GM23338 (cell line): ENCODE measurements at regions not wholly inside any gene's neighbourhood (a gene's known extent, or its start where the extent isn't known, plus 50 kb on each side); places are given as distances from the start of the nearest gene placed in this dataset.
"Not testable (repeated sequence)": the region's sequence is repeated elsewhere in the genome, so short reads cannot be mapped to it uniquely, and the experiment has no call there.

Experiments
- CREB1 ChIP-seq: fragments of 250-450 bp; sonication (Bioruptor Pico); IDR thresholded peaks from 2 replicates; pipeline ENCODE4 v1.5.0; 2020; ENCODE audit warnings: low read depth, mild to moderate bottlenecking, moderate library complexity
- CTCF ChIP-seq, 2 experiments: fragments of 200-600 bp in 1 of 2; sonication (generic) in 1 of 2; conservative IDR thresholded peaks; 2 replicates each; pipeline versions ENCODE4 v1.5.1 to v1.6.1; 2016 to 2017; ENCODE audit warnings: antibody characterized with exemption in 2 of 2, low read depth in 2 of 2, mild to moderate bottlenecking in 2 of 2, moderate library complexity in 1 of 2
- ETS1 ChIP-seq: IDR thresholded peaks from 2 replicates; pipeline ENCODE4 v1.6.1; 2016; ENCODE audit warnings: antibody characterized with exemption
- EZH2 ChIP-seq: fragments of 200-600 bp; sonication (generic); IDR thresholded peaks from one replicate; pipeline ENCODE4 v1.8.0; 2017; ENCODE audit warnings: antibody characterized with exemption, mild to moderate bottlenecking, low read depth; ENCODE audit not compliant: unreplicated experiment
- EZH2phosphoT487 ChIP-seq: fragments of 200-600 bp; sonication (generic); IDR thresholded peaks from one replicate; pipeline ENCODE4 v1.8.1; 2018; ENCODE audit warnings: antibody characterized with exemption; ENCODE audit not compliant: unreplicated experiment
- JUNB ChIP-seq: IDR thresholded peaks from one replicate; pipeline ENCODE4 v1.6.1; 2016; ENCODE audit warnings: antibody characterized with exemption; ENCODE audit not compliant: unreplicated experiment
- POLR2AphosphoS5 ChIP-seq: IDR thresholded peaks from 2 replicates; pipeline ENCODE4 v1.6.1; 2016; ENCODE audit warnings: antibody characterized with exemption, low read depth
- ZNF114 ChIP-seq: fragments of 250-450 bp; sonication (Bioruptor Pico); IDR thresholded peaks from 2 replicates; pipeline ENCODE4 v1.5.0; 2020; ENCODE audit warnings: mild to moderate bottlenecking, moderate library complexity
- TF ChIP-seq, protein P1 (sequence below): IDR thresholded peaks from one replicate; pipeline ENCODE4 v1.6.1; 2018; ENCODE audit warnings: antibody characterized with exemption; ENCODE audit not compliant: unreplicated experiment

DNA sequence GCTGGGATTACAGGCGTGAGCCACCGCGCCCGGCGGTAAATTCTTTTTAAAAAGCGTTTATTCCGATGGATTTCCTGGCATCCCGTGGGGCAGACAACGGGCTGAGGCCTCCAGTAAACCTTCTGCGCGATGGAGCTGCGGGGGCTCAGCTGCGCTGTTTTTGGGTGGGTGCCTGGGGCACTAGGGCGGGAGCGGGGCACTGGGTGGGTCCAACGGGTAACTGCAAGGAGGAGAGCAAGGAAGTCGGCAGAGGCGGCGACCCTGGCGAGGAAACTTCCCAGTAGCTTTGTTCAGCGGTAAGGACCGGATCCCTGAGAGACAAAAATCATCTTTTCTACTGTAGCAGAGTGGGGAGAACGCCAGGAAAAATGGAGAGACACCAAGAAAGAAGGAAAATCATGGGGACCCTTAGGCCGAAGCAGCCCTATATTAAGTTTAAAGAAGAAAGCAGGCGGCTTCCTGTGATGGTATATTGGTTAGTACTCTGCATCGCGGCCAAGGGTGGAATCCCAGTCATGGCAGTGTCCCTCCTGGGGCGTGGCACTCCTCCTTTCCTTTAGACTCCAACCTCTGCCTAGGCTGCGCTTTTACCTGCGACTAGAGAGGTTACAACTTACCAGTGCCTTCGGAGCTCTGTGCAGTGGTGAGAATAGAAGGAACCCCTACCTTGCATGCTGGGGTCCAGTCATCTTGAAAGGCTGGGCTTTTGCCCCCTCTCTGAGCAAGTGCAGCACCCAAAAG lies 63.0 kb upstream of the NBPF20 start:
- TF ChIP-seq CTCF (conservative IDR thresholded peaks at IDR 0.05; ENCODE audit: low read depth in 2 of 2); POLR2AphosphoS5; JUNB; EZH2phosphoT487; EZH2; ZNF114 (CRISPR knock-in tag); ETS1; CREB1 (CRISPR knock-in tag): not testable (repeated sequence)
- TF ChIP-seq, protein P1, sequence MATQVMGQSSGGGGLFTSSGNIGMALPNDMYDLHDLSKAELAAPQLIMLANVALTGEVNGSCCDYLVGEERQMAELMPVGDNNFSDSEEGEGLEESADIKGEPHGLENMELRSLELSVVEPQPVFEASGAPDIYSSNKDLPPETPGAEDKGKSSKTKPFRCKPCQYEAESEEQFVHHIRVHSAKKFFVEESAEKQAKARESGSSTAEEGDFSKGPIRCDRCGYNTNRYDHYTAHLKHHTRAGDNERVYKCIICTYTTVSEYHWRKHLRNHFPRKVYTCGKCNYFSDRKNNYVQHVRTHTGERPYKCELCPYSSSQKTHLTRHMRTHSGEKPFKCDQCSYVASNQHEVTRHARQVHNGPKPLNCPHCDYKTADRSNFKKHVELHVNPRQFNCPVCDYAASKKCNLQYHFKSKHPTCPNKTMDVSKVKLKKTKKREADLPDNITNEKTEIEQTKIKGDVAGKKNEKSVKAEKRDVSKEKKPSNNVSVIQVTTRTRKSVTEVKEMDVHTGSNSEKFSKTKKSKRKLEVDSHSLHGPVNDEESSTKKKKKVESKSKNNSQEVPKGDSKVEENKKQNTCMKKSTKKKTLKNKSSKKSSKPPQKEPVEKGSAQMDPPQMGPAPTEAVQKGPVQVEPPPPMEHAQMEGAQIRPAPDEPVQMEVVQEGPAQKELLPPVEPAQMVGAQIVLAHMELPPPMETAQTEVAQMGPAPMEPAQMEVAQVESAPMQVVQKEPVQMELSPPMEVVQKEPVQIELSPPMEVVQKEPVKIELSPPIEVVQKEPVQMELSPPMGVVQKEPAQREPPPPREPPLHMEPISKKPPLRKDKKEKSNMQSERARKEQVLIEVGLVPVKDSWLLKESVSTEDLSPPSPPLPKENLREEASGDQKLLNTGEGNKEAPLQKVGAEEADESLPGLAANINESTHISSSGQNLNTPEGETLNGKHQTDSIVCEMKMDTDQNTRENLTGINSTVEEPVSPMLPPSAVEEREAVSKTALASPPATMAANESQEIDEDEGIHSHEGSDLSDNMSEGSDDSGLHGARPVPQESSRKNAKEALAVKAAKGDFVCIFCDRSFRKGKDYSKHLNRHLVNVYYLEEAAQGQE = not testable (repeated sequence)
